H1 (cell line): ENCODE measurements at regions not wholly inside any gene's neighbourhood (a gene's known extent, or its start where the extent isn't known, plus 50 kb on each side); places are given as distances from the start of the nearest gene placed in this dataset.

Experiments
- CTCF ChIA-PET: fragments of 300-600 bp; sonication (Branson Sonifier 250); formaldehyde crosslinking; loops from one replicate; lab custom pipeline; 2021; ENCODE audit not compliant: partially characterized antibody; lab: Charles Lee
- POLR2A ChIA-PET: fragments of 300-600 bp; sonication (Branson Sonifier 250); formaldehyde crosslinking; loops from one replicate; lab custom pipeline; 2021; ENCODE audit warnings: inconsistent platforms; ENCODE audit not compliant: partially characterized antibody; lab: Charles Lee
- DNase-seq, 2 experiments: peaks; one replicate each; pipeline versions ENCODE4 v3.0.0 to v3.0.0-alpha.2; 2010 to 2022; ENCODE audit warnings: low spot score in 2 of 2, low read depth in 1 of 2, mixed read lengths in 1 of 2
- FAIRE-seq: peaks from 2 replicates; lab custom pipeline; 2011; peaks lifted over from hg19 to GRCh38; lab: Jason Lieb, UNC
- H2AFZ ChIP-seq: 2 replicates; pipeline ENCODE4 v1.8.1; 2012; ENCODE audit warnings: low read length, inconsistent platforms
- H2AK5ac ChIP-seq: 2 replicates; pipeline ENCODE4 v1.6.1; 2013; ENCODE audit warnings: low read depth, low read length
- H2BK120ac ChIP-seq: replicated peaks from 2 replicates; pipeline ENCODE3; 2013; ENCODE audit warnings: low read depth, low read length, inconsistent platforms
- H2BK12ac ChIP-seq: 2 replicates; pipeline ENCODE4 v1.6.1; 2013; ENCODE audit warnings: low read depth, low read length
- H2BK15ac ChIP-seq: 2 replicates; pipeline ENCODE4 v1.6.1; 2013; ENCODE audit warnings: low read length
- H2BK20ac ChIP-seq: 2 replicates; pipeline ENCODE4 v1.6.1; 2013; ENCODE audit warnings: low read length
- H2BK5ac ChIP-seq: 2 replicates; pipeline ENCODE4 v1.6.1; 2013; ENCODE audit warnings: low read depth, low read length
- H3K14ac ChIP-seq: 2 replicates; pipeline ENCODE4 v1.6.1; 2013; ENCODE audit warnings: inconsistent platforms; ENCODE audit not compliant: insufficient read length
- H3K18ac ChIP-seq: 2 replicates; pipeline ENCODE4 v1.6.1; 2013; ENCODE audit warnings: low read length; ENCODE audit errors: extremely low read depth
- H3K23ac ChIP-seq: 2 replicates; pipeline ENCODE4 v1.6.1; 2013; ENCODE audit warnings: inconsistent platforms; ENCODE audit not compliant: insufficient read length
- H3K23me2 ChIP-seq: 2 replicates; pipeline ENCODE4 v1.6.1; 2013; ENCODE audit warnings: low read depth, low read length
- H3K27ac ChIP-seq: 2 replicates; pipeline ENCODE4 v1.6.1; 2011; ENCODE audit warnings: low read depth, low read length, inconsistent platforms
- H3K27me3 ChIP-seq, 4 experiments: replicated peaks in 1 of 4; 1 replicate in 1 of 4; 2 replicates in 3 of 4; pipeline versions ENCODE4 v1.6.1 to v1.8.1; 2011 to 2013; ENCODE audit warnings: low read length in 3 of 4, mild to moderate bottlenecking in 3 of 4, inconsistent platforms in 2 of 4, mixed read lengths in 2 of 4, moderate library complexity in 1 of 4; ENCODE audit not compliant: control insufficient read depth in 3 of 4, insufficient read depth in 3 of 4; ENCODE audit errors: extremely low read depth in 1 of 4
- H3K36me3 ChIP-seq, 4 experiments: 2 replicates each; pipeline versions ENCODE4 v1.6.1 to v1.8.1; 2011 to 2013; ENCODE audit warnings: mild to moderate bottlenecking in 4 of 4, low read length in 3 of 4, moderate library complexity in 2 of 4, control low read depth in 1 of 4, inconsistent platforms in 1 of 4; ENCODE audit not compliant: insufficient read depth in 4 of 4, control insufficient read depth in 2 of 4
- H3K4ac ChIP-seq: replicated peaks from 2 replicates; pipeline ENCODE3; 2013; ENCODE audit warnings: low read length, low read depth, mixed read lengths, inconsistent platforms; ENCODE audit not compliant: insufficient read length
- H3K4me1 ChIP-seq, 4 experiments: replicated peaks in 1 of 4; 1 replicate in 1 of 4; 2 replicates in 3 of 4; pipeline versions ENCODE4 v1.6.1 to v1.8.1; 2011 to 2013; ENCODE audit warnings: low read length in 3 of 4, inconsistent platforms in 2 of 4, mixed read lengths in 1 of 4; ENCODE audit not compliant: insufficient read depth in 4 of 4, control insufficient read depth in 3 of 4
- H3K4me2 ChIP-seq, 2 experiments: 2 replicates each; pipeline versions ENCODE4 v1.6.1 to v1.8.1; 2011 to 2013; ENCODE audit warnings: low read depth in 2 of 2, low read length in 2 of 2, control low read depth in 1 of 2, inconsistent platforms in 1 of 2, mild to moderate bottlenecking in 1 of 2; ENCODE audit not compliant: insufficient read depth in 1 of 2
- H3K4me3 ChIP-seq, 4 experiments: fragments of 200-600, 300-600 bp in 1 of 4; sonication (generic), shearing (Covaris generic), sonication (Bioruptor Twin) in 1 of 4; 2 replicates each; pipeline versions ENCODE4 v1.5.1 to v1.8.1; 2011 to 2016; ENCODE audit warnings: low read length in 4 of 4, low read depth in 3 of 4, control low read depth in 2 of 4, inconsistent platforms in 2 of 4, mild to moderate bottlenecking in 2 of 4, mixed read lengths in 1 of 4, moderate library complexity in 1 of 4; ENCODE audit not compliant: insufficient read depth in 2 of 4; ENCODE audit errors: extremely low read depth in 1 of 4
- H3K56ac ChIP-seq: replicated peaks from 2 replicates; pipeline ENCODE3; 2013; ENCODE audit warnings: low read depth, mild to moderate bottlenecking, mixed read lengths, low read length, inconsistent platforms; ENCODE audit not compliant: insufficient read length
- H3K79me1 ChIP-seq: 2 replicates; pipeline ENCODE4 v1.6.1; 2013; ENCODE audit warnings: low read depth, low read length, control low read depth
- H3K79me2 ChIP-seq, 2 experiments: 2 replicates each; pipeline versions ENCODE4 v1.6.1 to v1.8.1; 2012 to 2013; ENCODE audit warnings: low read length in 2 of 2, mild to moderate bottlenecking in 2 of 2, inconsistent platforms in 1 of 2; ENCODE audit not compliant: insufficient read depth in 2 of 2, control insufficient read depth in 1 of 2
- H3K9ac ChIP-seq, 4 experiments: replicated peaks in 1 of 4; 1 replicate in 1 of 4; 2 replicates in 3 of 4; pipeline versions ENCODE4 v1.6.1 to v1.8.1; 2011 to 2013; ENCODE audit warnings: low read depth in 3 of 4, low read length in 3 of 4, control low read depth in 2 of 4, mild to moderate bottlenecking in 2 of 4, moderate library complexity in 2 of 4, inconsistent platforms in 1 of 4; ENCODE audit errors: extremely low read depth in 1 of 4
- H3K9me3 ChIP-seq, 2 experiments: 2 replicates each; pipeline versions ENCODE4 v1.6.1 to v1.8.1; 2012 to 2013; ENCODE audit warnings: mild to moderate bottlenecking in 2 of 2, moderate library complexity in 2 of 2, control low read depth in 1 of 2, inconsistent platforms in 1 of 2, low read depth in 1 of 2, low read length in 1 of 2, mixed read lengths in 1 of 2; ENCODE audit not compliant: insufficient read depth in 2 of 2
- H4K20me1 ChIP-seq, 2 experiments: replicated peaks in 1 of 2; 2 replicates each; pipeline versions ENCODE3 to v1.8.1; 2011 to 2013; ENCODE audit warnings: inconsistent platforms in 2 of 2, low read length in 2 of 2, mild to moderate bottlenecking in 1 of 2; ENCODE audit not compliant: insufficient read depth in 2 of 2, control insufficient read depth in 1 of 2
- H4K5ac ChIP-seq: 2 replicates; pipeline ENCODE4 v1.6.1; 2013; ENCODE audit warnings: low read length, low read depth, mixed read lengths, inconsistent platforms; ENCODE audit not compliant: insufficient read length
- H4K8ac ChIP-seq: 2 replicates; pipeline ENCODE4 v1.8.0; 2013; ENCODE audit warnings: mild to moderate bottlenecking, moderate library complexity, low read length, inconsistent platforms; ENCODE audit not compliant: insufficient read depth; ENCODE audit errors: extremely low read depth
- H4K91ac ChIP-seq: replicated peaks from 2 replicates; pipeline ENCODE3; 2013; ENCODE audit warnings: low read length, mixed read lengths, inconsistent platforms; ENCODE audit not compliant: insufficient read length
- BRCA1 ChIP-seq: IDR thresholded peaks from 2 replicates; pipeline ENCODE4 v1.6.1; 2012; ENCODE audit warnings: low read depth, low read length, improper control_type of control experiment
- CHD1 ChIP-seq: IDR thresholded peaks from 2 replicates; pipeline ENCODE4 v1.6.1; 2012; ENCODE audit warnings: low read depth, low read length, improper control_type of control experiment
- POU5F1 ChIP-seq: IDR thresholded peaks from 2 replicates; pipeline ENCODE4 v1.6.1; 2011; ENCODE audit warnings: low read depth, mild to moderate bottlenecking, low read length, moderate library complexity
- WGBS, 2 experiments: shearing (Covaris generic) in 1 of 2; methylation state at CpG; one replicate each; pipeline versions ENCODE4 v1.1.6 to v1.1.7; 2013 to 2015; ENCODE audit warnings: low lambda C conversion rate in 2 of 2, mixed read lengths in 2 of 2, inconsistent platforms in 1 of 2, low coverage in 1 of 2, missing lambda C conversion rate in 1 of 2; ENCODE audit not compliant: insufficient replicate concordance in 2 of 2, insufficient coverage in 1 of 2, insufficient read length in 1 of 2; ENCODE audit errors: extremely low coverage in 1 of 2, missing lambda C conversion rate in 1 of 2; 5-methylcytosine and 5-hydroxymethylcytosine counted together

- Histone ChIP-seq H2BK15ac (no peak overlapping the region), H3K23ac (no peak overlapping the region), H3K23me2 (no peaks in the 10 kb centered on the region), H3K56ac (no peak overlapping the region), H3K4me1 (0 out of 7 replicates have a peak, but pooled peaks cover 0 to 2% (median 0%) of the 10 kb centered on the region in 4 experiments), H3K79me1 (no peaks in the 10 kb centered on the region), H2BK20ac (no peak overlapping the region), H3K79me2 (no peaks in the 10 kb centered on the region), H2AFZ (no peak overlapping the region), H3K27me3 (peaks cover 0 to 1% (median 0%) of the 10 kb centered on the region in 4 experiments; a peak in 1 of 7 replicates), H4K91ac (no peak overlapping the region), H4K8ac (no peak overlapping the region), H4K5ac (no peak overlapping the region), H2AK5ac (no peak overlapping the region), H3K9me3 (no peaks in the 10 kb centered on the region), H3K4me2 (no peak overlapping the region), H3K27ac (no peak overlapping the region), H4K20me1 (no peaks in the 10 kb centered on the region), H3K9ac (no peak overlapping the region), H3K36me3 (no peaks in the 10 kb centered on the region), H2BK120ac (no peak overlapping the region), H2BK12ac (no peak overlapping the region), H3K18ac (no peak overlapping the region), H3K4ac (no peak overlapping the region), H3K14ac (no peak overlapping the region), H2BK5ac (no peak overlapping the region), H3K4me3 (no peak overlapping the region)
- no peak for DNase-seq
- POLR2A ChIA-PET, result interaction anchor here (0.7 kb wide), 1 partner anchor 9 kb away, joined by 3 read pairs; no protein-coding TSS in a partner anchor
- 86% methylated on average over 2 of the region's 2 CpGs; no CpG with 5 or more reads in 1 of the 2 experiments for WGBS, 2 experiments
- FAIRE-seq, result no peak
- TF ChIP-seq POU5F1 (no peak), BRCA1 (no peak), CHD1 (no peak)
- CTCF ChIA-PET, result interaction anchor here (1.2 to 1.8 kb wide), 3 partner anchors 9 to 21 kb away, joined by 4 to 6 read pairs (median 4); no protein-coding TSS in a partner anchor
Observed at GRCh38 chr11:103703437-103703836, 333.0 kb upstream of the DDI1 start.
